Testis (tissue), 2 donors: ENCODE measurements at regions not wholly inside any gene's neighbourhood (a gene's known extent, or its start where the extent isn't known, plus 50 kb on each side); places are given as distances from the start of the nearest gene placed in this dataset.

Source experiments
- DNase-seq: peaks from one replicate; pipeline ENCODE4 v3.0.0-alpha.2; 2019
- H3K27ac ChIP-seq, 2 donors: fragments of 200-600 bp; sonication (generic); one replicate each; pipeline ENCODE4 v1.5.1; 2019
- H3K27me3 ChIP-seq: fragments of 200-600 bp; sonication (generic); one replicate; pipeline ENCODE4 v1.5.1; 2019
- H3K36me3 ChIP-seq: fragments of 200-600 bp; sonication (generic); one replicate; pipeline ENCODE4 v1.5.1; 2017; ENCODE audit warnings: low read depth; ENCODE audit errors: missing control alignments
- H3K4me1 ChIP-seq: fragments of 200-600 bp; sonication (generic); one replicate; pipeline ENCODE4 v1.5.1; 2019
- H3K4me3 ChIP-seq, 2 donors: fragments of 200-600 bp; sonication (generic); one replicate each; pipeline ENCODE4 v1.5.1; 2017 to 2019
- H3K9me3 ChIP-seq: fragments of 200-600 bp; sonication (generic); one replicate; pipeline ENCODE4 v1.5.1; 2017
- POLR2A ChIP-seq: fragments of 450-650 bp; IDR thresholded peaks from one replicate; pipeline ENCODE4 v1.6.1; 2017; ENCODE audit warnings: antibody characterized with exemption, mild to moderate bottlenecking, moderate library complexity
- whole genome bisulfite sequencing, 2 donors: methylation state at CpG; one replicate each; pipeline ENCODE4 v1.1.5; 2018; 5-methylcytosine and 5-hydroxymethylcytosine counted together
- intact Hi-C: fragments of 100-400 bp; cut with DNase I; formaldehyde crosslinking; loops from one replicate; pipeline ENCODE4 v1.15.1; 2023; ENCODE audit warnings: low total_unique reads
- TF ChIP-seq, protein P1 (sequence below), 3 experiments: fragments of 450-650 bp in 2 of 3; fragments of 200-600 bp in 1 of 3; sonication (generic) in 1 of 3; IDR thresholded peaks; one replicate each; pipeline ENCODE4 v1.5.1; 2016 to 2019; ENCODE audit warnings: antibody characterized with exemption in 3 of 3, mild to moderate bottlenecking in 2 of 3, moderate library complexity in 1 of 3

- Histone ChIP-seq H3K36me3 (no peaks in the 10 kb centered on the region), H3K27ac (no peak overlapping the region), H3K4me3 (no peak overlapping the region), H3K9me3 (no peaks in the 10 kb centered on the region), H3K4me1 (no peaks in the 10 kb centered on the region), H3K27me3 (no peaks in the 10 kb centered on the region)
- intact Hi-C loops = no loop called here
- TF ChIP-seq, protein P1, sequence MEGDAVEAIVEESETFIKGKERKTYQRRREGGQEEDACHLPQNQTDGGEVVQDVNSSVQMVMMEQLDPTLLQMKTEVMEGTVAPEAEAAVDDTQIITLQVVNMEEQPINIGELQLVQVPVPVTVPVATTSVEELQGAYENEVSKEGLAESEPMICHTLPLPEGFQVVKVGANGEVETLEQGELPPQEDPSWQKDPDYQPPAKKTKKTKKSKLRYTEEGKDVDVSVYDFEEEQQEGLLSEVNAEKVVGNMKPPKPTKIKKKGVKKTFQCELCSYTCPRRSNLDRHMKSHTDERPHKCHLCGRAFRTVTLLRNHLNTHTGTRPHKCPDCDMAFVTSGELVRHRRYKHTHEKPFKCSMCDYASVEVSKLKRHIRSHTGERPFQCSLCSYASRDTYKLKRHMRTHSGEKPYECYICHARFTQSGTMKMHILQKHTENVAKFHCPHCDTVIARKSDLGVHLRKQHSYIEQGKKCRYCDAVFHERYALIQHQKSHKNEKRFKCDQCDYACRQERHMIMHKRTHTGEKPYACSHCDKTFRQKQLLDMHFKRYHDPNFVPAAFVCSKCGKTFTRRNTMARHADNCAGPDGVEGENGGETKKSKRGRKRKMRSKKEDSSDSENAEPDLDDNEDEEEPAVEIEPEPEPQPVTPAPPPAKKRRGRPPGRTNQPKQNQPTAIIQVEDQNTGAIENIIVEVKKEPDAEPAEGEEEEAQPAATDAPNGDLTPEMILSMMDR (IDR thresholded peaks at IDR 0.05) = no peak
- no peak for TF ChIP-seq POLR2A
- DNase-seq = no peak
Measured at GRCh38 chr2:195388028-195388427, 269.0 kb upstream of the SLC39A10 start.

DNA sequence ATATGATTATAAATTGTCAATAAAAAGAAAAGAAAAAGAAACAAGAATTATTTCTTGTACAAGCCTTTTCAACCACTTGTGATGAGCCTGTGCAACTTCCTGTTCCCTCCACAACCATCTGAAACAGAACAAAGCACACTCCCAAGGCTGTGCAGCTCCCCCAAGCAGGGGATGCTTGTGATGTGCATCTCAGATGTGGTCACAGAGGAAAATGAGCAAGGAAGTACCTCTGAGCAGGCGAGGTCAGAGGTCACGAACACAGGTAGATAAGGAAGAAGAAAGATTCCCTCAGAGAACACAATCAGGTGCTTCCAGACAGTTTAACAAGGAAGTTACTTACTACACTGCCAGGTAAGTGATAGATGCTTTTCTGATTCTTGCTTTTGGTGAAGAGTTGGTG lies 274.8 kb upstream of the SLC39A10 start:
- Histone ChIP-seq H3K27ac (no peak overlapping the region), H3K4me3 (no peak overlapping the region), H3K27me3 (no peaks in the 10 kb centered on the region), H3K9me3 (no peaks in the 10 kb centered on the region), H3K4me1 (no peaks in the 10 kb centered on the region), H3K36me3 (no peaks in the 10 kb centered on the region)
- intact Hi-C loops = no loop called here
- DNase-seq = no peak
- 83% methylated on average over 2 of the region's 2 CpGs for WGBS, 2 donors
- TF ChIP-seq, protein P1 (IDR thresholded peaks at IDR 0.05) = no peak
- no peak for TF ChIP-seq POLR2A

DNA sequence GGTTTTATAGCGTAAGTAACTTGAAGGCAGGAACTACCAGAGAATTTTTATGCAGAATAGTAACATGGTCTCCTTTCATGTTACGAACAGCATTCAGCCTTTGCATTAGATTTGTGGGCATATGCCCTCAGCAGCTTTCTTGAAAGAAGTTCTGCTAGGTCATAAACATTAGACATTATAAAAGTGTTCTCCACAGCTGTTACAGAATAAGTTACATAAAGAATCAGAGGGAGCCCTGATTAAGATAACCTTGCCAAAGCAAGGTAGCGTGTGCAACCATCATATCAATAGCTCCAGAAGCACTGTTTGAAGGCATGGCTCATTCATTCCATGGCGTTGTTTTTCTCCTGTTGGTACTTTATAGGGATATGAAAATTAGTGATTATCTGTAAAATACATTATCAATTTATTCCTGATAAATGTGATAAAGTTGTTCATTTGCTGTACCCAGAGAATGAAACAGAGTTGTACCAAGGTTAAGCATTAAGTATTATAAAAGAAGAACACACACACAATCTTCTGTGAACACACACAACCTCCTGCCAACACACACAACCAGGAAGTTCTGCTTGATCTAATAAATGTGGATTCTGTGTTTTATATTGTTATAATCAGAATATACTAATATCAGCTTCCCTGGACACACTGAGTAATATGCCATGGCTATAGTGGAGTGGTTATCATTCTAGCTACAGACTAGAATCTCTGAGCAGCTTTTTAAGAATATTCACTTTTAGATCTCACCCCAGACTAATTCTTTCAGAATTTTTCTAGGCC lies 286.7 kb upstream of the SLC39A10 start:
- H3K9me3 ChIP-seq = no peaks in the 10 kb centered on the region
- DNase-seq = no peak
- H3K4me1 ChIP-seq = no peaks in the 10 kb centered on the region
- intact Hi-C loops = no loop called here
- 93 to 97% methylated on average over 4 of the region's 4 CpGs for WGBS, 2 donors
- H3K27ac ChIP-seq = no peak overlapping the region
- TF ChIP-seq, protein P1 (IDR thresholded peaks at IDR 0.05) = no peak
- TF ChIP-seq POLR2A = no peak
- H3K36me3 ChIP-seq = no peaks in the 10 kb centered on the region
- H3K4me3 ChIP-seq = no peak overlapping the region
- no peaks in the 10 kb centered on the region for H3K27me3 ChIP-seq

GRCh38 chr2:195369218-195369587 lies 287.8 kb upstream of the SLC39A10 start:
- Histone ChIP-seq H3K27ac (no peak overlapping the region), H3K4me1 (no peaks in the 10 kb centered on the region), H3K27me3 (no peaks in the 10 kb centered on the region), H3K9me3 (no peaks in the 10 kb centered on the region), H3K4me3 (no peak overlapping the region), H3K36me3 (no peaks in the 10 kb centered on the region)
- no peak for TF ChIP-seq POLR2A
- TF ChIP-seq, protein P1 (IDR thresholded peaks at IDR 0.05) = no peak
- no peak for DNase-seq
- intact Hi-C loops = no loop called here
- 0% methylated on average over 1 of the region's 1 CpG for WGBS, 2 donors
